Mammary epithelial cell (primary cell): ENCODE measurements at regions not wholly inside any gene's neighbourhood (a gene's known extent, or its start where the extent isn't known, plus 50 kb on each side); places are given as distances from the start of the nearest gene placed in this dataset.

Experiments
- EZH2 ChIP-seq: IDR thresholded peaks from 2 replicates; pipeline ENCODE4 v1.6.1; 2012; ENCODE audit warnings: low read length, inconsistent platforms, borderline replicate concordance
- TF ChIP-seq, protein P1 (sequence below), 2 donors: IDR thresholded peaks in 1 of 2; conservative IDR thresholded peaks in 1 of 2; 2 replicates each; pipeline ENCODE4 v1.5.1; 2011 to 2012; ENCODE audit warnings: inconsistent platforms in 2 of 2, low read length in 2 of 2, mild to moderate bottlenecking in 2 of 2, control low read depth in 1 of 2, low read depth in 1 of 2; ENCODE audit not compliant: insufficient read depth in 1 of 2; ENCODE audit errors: extremely low read depth in 1 of 2

DNA sequence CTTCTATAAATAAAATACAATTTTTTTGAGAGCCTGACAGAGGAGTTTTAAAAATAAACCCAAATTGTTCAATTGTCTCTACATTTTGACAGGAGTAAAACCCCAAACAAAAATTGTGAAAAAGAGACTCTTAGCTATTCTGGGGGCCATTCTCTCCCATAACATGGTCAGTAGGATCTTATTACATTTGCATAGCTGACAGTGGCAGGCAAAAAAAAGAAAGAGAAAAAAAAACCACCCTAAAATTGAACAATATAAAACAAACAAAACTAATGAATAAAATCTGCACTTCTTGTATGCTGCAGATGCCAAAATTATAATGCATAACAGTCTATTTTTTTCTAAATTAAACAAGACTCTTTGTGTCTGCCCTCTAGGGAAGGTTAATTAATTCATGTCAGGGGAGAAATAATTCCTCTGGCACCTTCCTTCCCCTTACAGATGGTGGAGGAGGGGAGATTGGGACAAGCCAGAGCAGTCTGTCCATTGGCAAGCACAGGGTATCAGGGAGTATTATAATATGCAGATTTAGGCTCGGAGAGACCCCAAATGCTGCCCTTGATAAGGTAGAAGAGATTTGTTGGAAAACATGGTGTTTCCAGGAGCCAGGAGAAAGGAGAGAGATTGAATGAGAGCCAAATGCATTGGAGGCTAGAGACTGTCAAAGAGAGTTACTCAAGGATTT is 79.7 kb upstream of the CDH6 start:
- TF ChIP-seq, protein P1, sequence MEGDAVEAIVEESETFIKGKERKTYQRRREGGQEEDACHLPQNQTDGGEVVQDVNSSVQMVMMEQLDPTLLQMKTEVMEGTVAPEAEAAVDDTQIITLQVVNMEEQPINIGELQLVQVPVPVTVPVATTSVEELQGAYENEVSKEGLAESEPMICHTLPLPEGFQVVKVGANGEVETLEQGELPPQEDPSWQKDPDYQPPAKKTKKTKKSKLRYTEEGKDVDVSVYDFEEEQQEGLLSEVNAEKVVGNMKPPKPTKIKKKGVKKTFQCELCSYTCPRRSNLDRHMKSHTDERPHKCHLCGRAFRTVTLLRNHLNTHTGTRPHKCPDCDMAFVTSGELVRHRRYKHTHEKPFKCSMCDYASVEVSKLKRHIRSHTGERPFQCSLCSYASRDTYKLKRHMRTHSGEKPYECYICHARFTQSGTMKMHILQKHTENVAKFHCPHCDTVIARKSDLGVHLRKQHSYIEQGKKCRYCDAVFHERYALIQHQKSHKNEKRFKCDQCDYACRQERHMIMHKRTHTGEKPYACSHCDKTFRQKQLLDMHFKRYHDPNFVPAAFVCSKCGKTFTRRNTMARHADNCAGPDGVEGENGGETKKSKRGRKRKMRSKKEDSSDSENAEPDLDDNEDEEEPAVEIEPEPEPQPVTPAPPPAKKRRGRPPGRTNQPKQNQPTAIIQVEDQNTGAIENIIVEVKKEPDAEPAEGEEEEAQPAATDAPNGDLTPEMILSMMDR (conservative IDR thresholded peaks at IDR 0.05 in 1 of 2, IDR thresholded peaks at IDR 0.05 in 1 of 2; ENCODE audit: extremely low read depth in 1 of 2, insufficient read depth in 1 of 2, low read depth in 1 of 2, low read length in 2 of 2): no peak
- no peak for TF ChIP-seq EZH2
